ENCODE measurements at regions not wholly inside any gene's neighbourhood (a gene's known extent, or its start where the extent isn't known, plus 50 kb on each side); places are given as distances from the start of the nearest gene placed in this dataset.

DNA sequence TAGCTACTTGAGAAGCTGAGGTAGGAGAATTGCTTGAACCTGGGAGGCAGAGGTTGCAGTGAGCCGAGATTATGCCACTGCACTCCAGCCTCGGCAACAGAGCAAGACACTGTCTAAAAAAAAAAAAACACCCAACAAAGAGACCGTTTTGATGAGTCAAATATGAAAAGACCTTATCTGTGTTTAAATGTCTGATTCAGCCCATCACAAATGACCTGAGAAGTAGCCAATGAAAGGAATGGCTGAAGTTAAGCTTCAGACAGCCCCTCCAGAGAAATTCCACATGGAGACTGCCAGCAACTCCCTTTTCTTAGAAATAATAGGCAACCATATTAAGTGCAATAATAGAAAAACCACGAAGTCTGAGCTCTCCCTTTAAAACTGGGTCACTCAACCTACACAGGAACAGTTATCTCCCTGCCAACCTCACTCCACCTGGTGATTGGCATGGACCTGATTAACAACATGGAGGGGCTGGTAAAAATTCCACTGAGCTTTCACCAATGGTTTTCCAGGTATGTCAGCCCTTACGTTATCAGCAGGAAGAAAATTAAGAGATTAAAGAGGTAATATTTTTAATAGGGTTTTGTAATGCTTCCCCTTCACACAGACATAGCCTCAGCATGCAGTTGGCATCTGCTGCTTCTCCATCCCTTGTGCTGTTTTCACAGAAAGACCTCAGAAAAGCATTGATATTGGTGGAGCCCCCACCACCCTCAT lies 238.1 kb upstream of the STT3B start:
- H3K4me3 ChIP-seq (ENCODE audit: insufficient read depth in 1 of 2, low read depth in 1 of 2, low read length in 2 of 2): no peak overlapping the region
- H3K4me2 ChIP-seq (ENCODE audit: low read length, poor library complexity, severe bottlenecking): no peak overlapping the region
- peaks cover 0 to 5% of the 10 kb centered on the region in 2 experiments for H3K27me3 ChIP-seq (ENCODE audit: control insufficient read depth in 1 of 2, insufficient read depth in 1 of 2, low read length in 2 of 2)
- H3K4ac ChIP-seq (ENCODE audit: low read depth in 1 of 2, low read length in 2 of 2): no peak overlapping the region
- no peak overlapping the region for H3K23ac ChIP-seq (ENCODE audit: low read length in 2 of 2)
- H3K9ac ChIP-seq (ENCODE audit: low read length): no peak overlapping the region
- H2BK5ac ChIP-seq (ENCODE audit: low read depth, low read length, poor library complexity, severe bottlenecking): no peak overlapping the region
- H2BK12ac ChIP-seq (ENCODE audit: low read length in 2 of 2): no peak overlapping the region
- H3K36me3 ChIP-seq (ENCODE audit: control insufficient read depth in 1 of 2, insufficient read depth in 2 of 2, low read depth in 1 of 2, low read length in 2 of 2): no peaks in the 10 kb centered on the region
- no peak overlapping the region for H2BK120ac ChIP-seq (ENCODE audit: low read depth, low read length)
- H3K27ac ChIP-seq (ENCODE audit: low read length, poor library complexity, severe bottlenecking): no peak overlapping the region
- no peak overlapping the region for H4K91ac ChIP-seq (ENCODE audit: low read length)
- no peak overlapping the region for H2AFZ ChIP-seq (ENCODE audit: low read depth, low read length)
- no peaks in the 10 kb centered on the region for H3K4me1 ChIP-seq (ENCODE audit: control insufficient read depth, insufficient read depth, low read depth, low read length)
- peaks cover 9% of the 10 kb centered on the region for H3K9me3 ChIP-seq (ENCODE audit: control insufficient read depth, low read length)
- no peak overlapping the region for H2AK5ac ChIP-seq (ENCODE audit: low read length, severe bottlenecking)
- no peaks in the 10 kb centered on the region for H3K79me1 ChIP-seq (replicated peaks; ENCODE audit: low read length, poor library complexity, severe bottlenecking)
- H2BK15ac ChIP-seq (ENCODE audit: low read depth, poor library complexity, severe bottlenecking): no peak overlapping the region
- H3K14ac ChIP-seq (ENCODE audit: low read length in 2 of 2): no peak overlapping the region
- no peak overlapping the region for H4K8ac ChIP-seq (ENCODE audit: low read length)
- 87% methylated on average over 1 of the region's 5 CpGs for WGBS
- H3K18ac ChIP-seq (ENCODE audit: low read depth in 1 of 2, low read length in 2 of 2): no peak overlapping the region
- no peak for DNase-seq

DNA sequence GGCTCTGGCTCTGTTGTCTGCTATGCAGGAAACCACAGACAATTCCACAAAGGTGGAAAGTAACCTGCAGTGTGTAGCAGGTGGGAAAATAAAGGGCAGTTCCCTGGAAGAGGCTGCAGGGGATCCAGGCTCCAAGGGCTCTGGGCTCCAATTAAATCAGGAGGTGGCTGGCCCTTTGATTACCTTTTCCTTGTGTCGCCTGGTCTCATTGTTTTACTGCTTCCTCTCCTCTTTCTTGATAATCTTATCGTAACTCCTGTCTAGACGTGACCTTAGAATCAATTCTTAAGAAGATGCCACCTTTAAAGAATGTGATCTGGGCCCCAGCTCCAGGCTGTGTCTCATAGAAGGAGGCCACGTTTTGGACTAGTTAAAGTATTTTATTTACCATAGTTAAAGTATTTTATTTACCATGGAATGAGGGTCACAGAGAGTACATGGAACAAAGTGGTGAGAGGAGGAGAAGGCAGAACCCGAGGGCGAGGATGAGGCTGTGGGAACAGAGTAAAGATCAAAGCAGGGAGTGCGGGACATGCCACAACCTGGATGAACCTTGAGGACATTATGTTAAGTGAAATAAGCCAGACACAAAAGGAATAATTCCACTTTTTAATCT lies 237.5 kb upstream of the STT3B start:
- no peak overlapping the region for H3K4me2 ChIP-seq (ENCODE audit: low read length, poor library complexity, severe bottlenecking)
- no peak for DNase-seq
- peaks cover 9% of the 10 kb centered on the region for H3K9me3 ChIP-seq (ENCODE audit: control insufficient read depth, low read length)
- H2BK12ac ChIP-seq (ENCODE audit: low read length in 2 of 2): no peak overlapping the region
- 88% methylated on average over 5 of the region's 7 CpGs for WGBS
- H2AK5ac ChIP-seq (ENCODE audit: low read length, severe bottlenecking): no peak overlapping the region
- H3K36me3 ChIP-seq (ENCODE audit: control insufficient read depth in 1 of 2, insufficient read depth in 2 of 2, low read depth in 1 of 2, low read length in 2 of 2): no peaks in the 10 kb centered on the region
- H2AFZ ChIP-seq (ENCODE audit: low read depth, low read length): no peak overlapping the region
- H3K9ac ChIP-seq (ENCODE audit: low read length): no peak overlapping the region
- no peak overlapping the region for H3K14ac ChIP-seq (ENCODE audit: low read length in 2 of 2)
- H2BK120ac ChIP-seq (ENCODE audit: low read depth, low read length): no peak overlapping the region
- H2BK15ac ChIP-seq (ENCODE audit: low read depth, poor library complexity, severe bottlenecking): no peak overlapping the region
- peaks cover 0 to 5% of the 10 kb centered on the region in 2 experiments for H3K27me3 ChIP-seq (ENCODE audit: control insufficient read depth in 1 of 2, insufficient read depth in 1 of 2, low read length in 2 of 2)
- H3K4ac ChIP-seq (ENCODE audit: low read depth in 1 of 2, low read length in 2 of 2): no peak overlapping the region
- no peak overlapping the region for H3K18ac ChIP-seq (ENCODE audit: low read depth in 1 of 2, low read length in 2 of 2)
- no peak overlapping the region for H2BK5ac ChIP-seq (ENCODE audit: low read depth, low read length, poor library complexity, severe bottlenecking)
- no peak overlapping the region for H3K23ac ChIP-seq (ENCODE audit: low read length in 2 of 2)
- H3K4me3 ChIP-seq (ENCODE audit: insufficient read depth in 1 of 2, low read depth in 1 of 2, low read length in 2 of 2): no peak overlapping the region
- no peak overlapping the region for H4K91ac ChIP-seq (ENCODE audit: low read length)
- H3K79me1 ChIP-seq (replicated peaks; ENCODE audit: low read length, poor library complexity, severe bottlenecking): no peaks in the 10 kb centered on the region
- no peak overlapping the region for H4K8ac ChIP-seq (ENCODE audit: low read length)
- no peaks in the 10 kb centered on the region for H3K4me1 ChIP-seq (ENCODE audit: control insufficient read depth, insufficient read depth, low read depth, low read length)
- H3K27ac ChIP-seq (ENCODE audit: low read length, poor library complexity, severe bottlenecking): no peak overlapping the region

DNA sequence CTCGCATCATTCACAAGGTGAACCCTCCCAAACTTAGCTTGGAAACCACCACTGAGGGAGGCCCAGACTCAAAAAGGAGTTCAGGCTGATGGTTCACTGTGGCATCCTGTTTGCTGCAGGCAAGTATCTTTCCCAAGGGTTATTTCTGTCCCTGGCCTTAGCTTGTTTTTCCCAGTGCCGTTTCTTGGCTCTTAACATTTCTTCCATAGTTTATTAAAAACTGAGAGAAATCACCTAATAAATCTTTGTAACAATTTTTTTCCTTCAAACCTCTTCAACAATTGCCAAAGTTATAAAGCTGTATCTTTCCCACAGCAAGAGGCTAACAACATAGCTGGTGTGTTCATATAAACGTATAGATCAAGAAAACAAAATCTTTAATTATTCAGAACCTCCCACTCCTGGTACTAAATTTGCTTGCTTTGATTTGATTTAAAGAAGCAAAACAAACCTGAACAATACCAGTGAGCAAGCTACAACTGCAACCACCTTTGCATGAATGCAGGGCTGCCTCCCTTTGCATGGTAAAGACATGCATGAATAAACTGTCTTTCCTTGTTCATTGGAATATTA lies 234.9 kb upstream of the STT3B start:
- H3K27me3 ChIP-seq (ENCODE audit: control insufficient read depth in 1 of 2, insufficient read depth in 1 of 2, low read length in 2 of 2): peaks cover 0 to 5% of the 10 kb centered on the region in 2 experiments
- no peak for DNase-seq
- no peaks in the 10 kb centered on the region for H3K79me1 ChIP-seq (replicated peaks; ENCODE audit: low read length, poor library complexity, severe bottlenecking)

More for the DNA sequence above, 234.9 kb upstream of the STT3B start:
- Histone ChIP-seq H3K4me3 (ENCODE audit: insufficient read depth in 1 of 2, low read depth in 1 of 2, low read length in 2 of 2) (no peak overlapping the region), H3K27ac (ENCODE audit: low read length, poor library complexity, severe bottlenecking) (no peak overlapping the region), H3K9ac (ENCODE audit: low read length) (no peak overlapping the region), H2BK120ac (ENCODE audit: low read depth, low read length) (no peak overlapping the region), H2BK15ac (ENCODE audit: low read depth, poor library complexity, severe bottlenecking) (no peak overlapping the region), H2AK5ac (ENCODE audit: low read length, severe bottlenecking) (no peak overlapping the region), H3K9me3 (ENCODE audit: control insufficient read depth, low read length) (peaks cover 9% of the 10 kb centered on the region), H2BK5ac (ENCODE audit: low read depth, low read length, poor library complexity, severe bottlenecking) (no peak overlapping the region), H3K4me2 (ENCODE audit: low read length, poor library complexity, severe bottlenecking) (no peak overlapping the region), H2AFZ (ENCODE audit: low read depth, low read length) (no peak overlapping the region), H4K91ac (ENCODE audit: low read length) (no peak overlapping the region), H2BK12ac (ENCODE audit: low read length in 2 of 2) (no peak overlapping the region), H3K23ac (ENCODE audit: low read length in 2 of 2) (no peak overlapping the region), H4K8ac (ENCODE audit: low read length) (no peak overlapping the region), H3K14ac (ENCODE audit: low read length in 2 of 2) (no peak overlapping the region), H3K18ac (ENCODE audit: low read depth in 1 of 2, low read length in 2 of 2) (no peak overlapping the region), H3K4me1 (ENCODE audit: control insufficient read depth, insufficient read depth, low read depth, low read length) (no peaks in the 10 kb centered on the region), H3K4ac (ENCODE audit: low read depth in 1 of 2, low read length in 2 of 2) (no peak overlapping the region), H3K36me3 (ENCODE audit: control insufficient read depth in 1 of 2, insufficient read depth in 2 of 2, low read depth in 1 of 2, low read length in 2 of 2) (no peaks in the 10 kb centered on the region)
- 87% methylated on average over 3 of the region's 3 CpGs for WGBS
